GM19025 (cell line): ENCODE measurements at regions not wholly inside any gene's neighbourhood (a gene's known extent, or its start where the extent isn't known, plus 50 kb on each side); places are given as distances from the start of the nearest gene placed in this dataset.
"Not testable (repeated sequence)": the region's sequence is repeated elsewhere in the genome, so short reads cannot be mapped to it uniquely, and the experiment has no call there.

Source experiments
- ATAC-seq: cut with Tn5 transposase; IDR thresholded peaks from one replicate; pipeline ENCODE4 v1.9.1; 2021; ENCODE audit warnings: mild to moderate bottlenecking, low read depth, moderate library complexity; ENCODE audit not compliant: unreplicated experiment

DNA sequence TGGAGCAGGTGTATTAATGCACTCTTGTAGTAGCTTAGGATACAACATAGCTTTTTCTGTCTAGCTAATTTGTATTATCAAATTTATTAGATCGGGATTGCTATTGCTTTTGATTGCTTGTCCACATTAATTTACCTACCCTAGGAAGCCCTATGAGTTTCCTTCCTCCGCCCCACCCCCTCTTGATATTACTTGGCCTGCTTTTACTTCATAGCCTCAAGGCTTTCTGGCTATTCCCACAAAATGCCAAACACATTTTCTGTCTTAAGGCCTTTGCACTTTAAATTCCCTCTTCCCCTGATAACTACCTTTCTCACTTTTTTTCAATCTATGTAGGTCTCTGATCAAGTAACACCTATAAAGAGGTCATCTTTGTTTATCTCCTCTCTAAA lies 99.1 kb upstream of the PRSS16 start:
- ATAC-seq: no peak

DNA sequence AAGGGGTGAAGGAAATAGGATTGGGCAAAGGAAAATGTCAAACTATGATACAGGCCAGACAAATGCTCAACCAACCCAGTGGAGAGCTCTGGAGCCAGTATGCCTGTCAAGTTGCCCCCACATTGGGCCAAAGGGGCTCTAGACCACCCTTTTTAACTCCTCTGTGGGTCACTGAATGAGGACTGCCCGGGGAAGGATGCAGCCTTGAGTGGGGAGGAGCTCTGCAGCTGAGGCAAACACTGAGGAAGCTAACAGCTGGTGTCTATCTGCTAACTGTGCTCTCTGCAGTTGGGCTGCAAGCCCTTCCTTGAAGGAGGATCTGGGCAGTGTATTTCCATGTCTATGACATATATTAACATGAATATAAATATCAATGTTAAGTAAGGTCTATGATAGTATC lies 98.4 kb upstream of the PRSS16 start:
- no peak for ATAC-seq

DNA sequence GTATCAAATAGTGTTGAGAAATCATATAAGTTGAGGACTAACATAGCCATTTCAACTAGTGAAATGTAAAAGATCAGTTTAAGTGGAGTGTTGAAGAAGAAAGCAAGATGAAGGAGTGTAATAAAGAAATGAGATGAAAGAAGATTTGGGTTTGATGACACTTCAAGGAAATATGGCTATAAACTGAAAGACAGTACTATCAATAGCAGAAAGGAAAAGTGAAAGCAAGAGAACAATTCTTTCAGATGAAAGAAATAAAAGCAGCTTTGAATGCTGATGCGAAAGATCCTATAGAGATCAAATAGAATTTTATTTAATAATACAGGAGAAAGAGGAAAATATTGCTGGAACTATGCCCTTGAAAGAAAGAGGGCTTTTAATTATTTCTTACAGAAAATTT lies 92.8 kb upstream of the PRSS16 start:
- ATAC-seq: no peak

DNA sequence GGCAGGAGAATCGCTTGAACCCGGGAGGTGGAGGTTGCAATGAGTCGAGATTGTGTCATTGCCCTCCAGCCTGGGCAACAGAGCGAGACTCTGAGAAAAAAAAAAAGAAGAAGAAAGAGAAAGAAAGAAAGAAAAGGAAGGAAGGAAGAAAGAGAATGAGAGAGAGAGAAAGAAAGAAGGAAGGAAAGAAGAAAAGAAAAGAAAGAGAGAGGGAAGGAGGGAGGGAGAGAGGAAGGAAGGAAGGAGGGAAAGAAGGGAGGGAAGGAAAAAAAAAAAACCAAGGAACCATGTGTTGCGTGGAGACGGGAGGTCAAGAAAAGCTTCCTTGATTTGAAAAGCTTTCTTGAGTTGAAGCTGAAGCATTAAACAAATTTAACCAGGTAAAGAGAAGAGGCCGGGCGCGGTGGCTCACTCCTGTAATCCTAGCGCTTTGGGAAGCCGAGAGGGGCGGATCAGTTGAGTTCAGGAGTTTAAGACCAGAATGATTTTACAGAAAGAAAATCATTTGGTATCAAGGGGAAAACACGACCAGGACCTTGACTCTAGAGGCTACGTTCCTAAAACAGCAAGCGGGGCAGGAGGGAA lies 90.5 kb upstream of the PRSS16 start:
- no peak for ATAC-seq

DNA sequence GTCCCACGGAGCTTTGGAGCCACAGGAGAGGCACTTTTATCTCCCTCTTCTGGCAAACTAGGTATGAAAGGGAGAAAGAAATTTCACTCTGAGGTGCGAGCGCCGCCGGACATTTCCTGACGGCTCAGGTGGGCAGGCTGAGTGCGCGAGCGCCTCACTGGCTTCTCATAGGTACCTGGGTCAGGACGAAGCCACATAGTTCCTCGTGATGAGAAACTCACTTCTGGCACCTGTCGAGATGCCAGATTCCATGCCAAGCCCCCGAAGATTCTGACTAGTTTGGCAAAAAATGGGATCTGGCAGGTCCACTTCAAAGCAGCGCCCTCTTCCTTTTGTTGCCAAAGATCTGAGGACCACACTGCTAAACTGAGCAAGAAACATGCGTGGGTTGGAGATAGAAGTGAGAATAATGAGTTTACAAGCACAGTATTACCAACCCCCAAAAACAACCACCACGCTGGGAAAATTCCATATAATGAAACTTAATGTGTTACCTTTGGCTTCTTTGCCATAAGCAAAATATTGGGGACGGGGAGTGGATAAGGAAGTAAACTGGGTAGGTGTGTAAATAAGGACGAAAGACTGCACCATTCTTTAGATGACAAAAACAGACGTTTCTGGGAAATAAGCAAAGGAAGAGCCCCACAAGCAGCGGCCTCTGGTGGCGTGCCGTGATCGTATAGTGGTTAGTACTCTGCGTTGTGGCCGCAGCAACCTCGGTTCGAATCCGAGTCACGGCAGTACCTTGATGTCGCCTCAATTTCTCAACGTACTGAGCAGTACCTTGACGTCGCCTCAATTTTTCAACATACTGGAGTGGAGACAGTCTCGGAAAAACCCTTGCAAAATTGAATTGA lies 89.8 kb upstream of the PRSS16 start:
- no peak for ATAC-seq

DNA sequence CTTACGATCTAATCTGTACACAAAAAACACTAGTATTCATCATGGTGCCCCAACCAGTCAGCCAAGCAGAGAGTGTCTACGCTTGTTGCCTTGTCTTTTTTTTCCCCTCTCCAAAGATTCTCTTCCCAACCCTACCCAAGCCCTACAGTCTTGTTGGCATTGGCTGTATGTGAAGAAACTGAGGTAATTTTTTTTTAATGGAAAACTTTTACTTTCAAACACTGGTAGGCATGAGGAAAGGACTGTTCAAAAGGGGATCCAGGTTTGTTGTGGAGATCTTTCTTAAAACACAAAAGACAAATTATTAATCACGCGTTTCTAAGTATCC lies 89.2 kb upstream of the PRSS16 start:
- no peak for ATAC-seq

DNA sequence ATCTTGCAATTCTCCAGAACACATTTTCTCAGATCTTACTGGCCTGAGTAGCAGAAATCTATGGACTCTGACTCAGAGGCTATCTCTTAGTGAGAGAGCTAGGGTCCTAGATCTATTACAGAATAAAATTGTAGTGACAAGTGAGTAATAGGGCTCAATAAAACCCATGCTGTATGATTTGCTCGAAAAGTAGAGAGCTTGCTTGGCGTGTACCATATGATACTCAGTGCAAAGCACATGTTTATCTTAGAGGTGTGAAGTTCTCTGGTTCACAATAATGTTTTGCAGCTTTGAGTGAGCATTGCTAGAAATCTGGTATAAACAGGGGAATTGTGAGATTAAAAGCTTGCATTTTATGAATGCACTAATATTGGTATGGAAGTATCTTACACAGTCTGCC lies 87.8 kb upstream of the PRSS16 start:
- no peak for ATAC-seq

DNA sequence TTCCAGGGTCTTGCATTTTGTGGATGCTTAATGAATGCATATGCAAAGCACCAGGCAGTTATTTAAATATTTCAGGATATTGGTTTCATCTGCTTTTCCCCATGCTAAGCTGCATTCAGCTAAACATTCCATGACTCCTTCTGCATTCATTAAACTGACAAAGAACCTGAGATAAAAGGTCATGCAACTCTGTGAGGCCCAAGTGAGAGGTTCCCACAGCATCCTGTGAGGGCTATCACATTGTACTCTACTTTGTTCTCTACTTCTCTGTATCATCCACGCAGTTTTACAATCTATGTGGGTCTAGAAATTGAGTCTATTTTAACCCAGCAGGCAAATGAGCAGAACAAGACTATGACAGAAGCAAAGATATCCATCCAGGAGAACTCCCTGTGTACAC lies 86.4 kb upstream of the PRSS16 start:
- no peak for ATAC-seq

DNA sequence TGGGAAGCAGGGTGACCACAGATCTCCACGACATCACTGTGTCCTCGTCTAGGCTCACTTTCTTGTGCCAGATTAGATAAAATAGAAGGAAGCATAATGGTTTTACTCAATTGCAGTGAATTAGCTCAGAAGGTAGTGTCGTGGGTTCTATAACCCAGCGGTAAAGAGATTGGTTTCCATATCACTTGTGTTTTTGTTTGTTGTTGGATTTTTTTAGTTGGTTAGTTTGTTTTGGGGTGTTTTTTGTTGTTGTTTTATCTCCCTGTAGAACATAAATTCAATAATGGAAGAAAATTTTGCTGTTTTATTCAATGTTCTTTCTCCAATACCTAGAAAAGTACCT lies 85.9 kb upstream of the PRSS16 start:
- no peak for ATAC-seq

DNA sequence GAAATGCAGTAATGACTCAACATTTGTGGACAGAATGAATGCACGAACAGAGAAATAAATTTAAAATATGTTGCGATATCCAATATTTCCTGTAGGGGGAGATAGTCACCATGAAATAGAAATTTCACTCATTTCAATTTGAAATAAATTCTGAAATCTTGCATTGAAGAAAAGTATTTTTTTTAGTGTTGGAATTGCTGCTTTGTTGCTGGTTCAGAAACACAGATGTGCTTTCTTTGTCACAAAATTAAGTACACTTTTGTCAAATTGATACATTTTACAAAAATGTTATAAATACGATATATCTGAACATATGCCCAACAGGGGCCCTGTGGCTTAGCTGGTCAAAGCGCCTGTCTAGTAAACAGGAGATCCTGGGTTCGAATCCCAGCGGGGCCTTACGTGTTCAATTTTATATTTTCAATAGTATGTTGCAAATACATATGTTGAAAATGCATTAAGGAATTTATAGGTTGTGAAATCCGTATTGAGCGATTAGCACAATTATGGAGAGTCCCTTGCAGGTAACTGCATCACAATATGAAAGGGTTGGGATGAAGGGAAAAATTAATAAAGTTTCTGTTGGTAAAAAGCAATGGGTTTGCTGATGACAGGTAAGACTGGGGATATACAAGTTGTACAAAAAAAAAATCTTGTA lies 85.4 kb upstream of the PRSS16 start:
- ATAC-seq: no peak

DNA sequence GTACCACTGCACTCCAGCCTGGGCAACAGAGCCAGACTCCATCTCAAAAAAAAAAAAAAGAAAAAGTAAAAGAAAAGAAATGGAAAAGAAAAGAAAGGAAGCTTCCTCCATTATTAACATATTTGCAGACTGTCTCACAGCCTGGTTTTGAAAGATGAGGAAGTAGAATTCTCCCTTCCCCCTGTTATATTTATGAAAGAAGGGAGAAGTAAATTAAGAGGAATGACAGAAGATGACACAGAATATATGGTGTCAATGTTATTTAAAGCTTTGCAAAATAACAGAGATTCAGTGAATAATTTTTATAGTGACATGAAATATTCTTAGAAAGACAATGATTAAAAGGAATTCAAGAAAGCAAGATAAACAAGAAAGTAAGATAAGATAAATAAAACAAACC lies 83.7 kb upstream of the PRSS16 start:
- no peak for ATAC-seq

DNA sequence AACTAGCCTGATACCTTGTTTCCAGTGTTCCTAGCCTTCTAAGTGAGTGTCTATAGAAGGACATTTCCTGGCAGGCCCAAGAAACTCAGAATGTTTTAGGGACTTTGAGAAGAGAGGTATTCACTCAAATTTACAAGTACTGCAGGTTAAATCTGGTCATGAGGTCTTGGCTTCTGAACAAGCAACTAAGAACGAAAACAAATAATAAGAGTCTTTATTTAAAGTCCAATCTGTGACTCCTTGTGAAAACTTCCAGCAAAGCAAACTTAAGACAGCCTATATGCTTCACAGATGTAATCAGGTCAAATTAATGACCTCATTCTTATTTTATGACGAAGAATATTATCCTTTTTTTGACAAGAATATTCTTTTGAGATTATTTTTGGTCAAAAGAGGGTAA lies 79.4 kb upstream of the PRSS16 start:
- no peak for ATAC-seq

DNA sequence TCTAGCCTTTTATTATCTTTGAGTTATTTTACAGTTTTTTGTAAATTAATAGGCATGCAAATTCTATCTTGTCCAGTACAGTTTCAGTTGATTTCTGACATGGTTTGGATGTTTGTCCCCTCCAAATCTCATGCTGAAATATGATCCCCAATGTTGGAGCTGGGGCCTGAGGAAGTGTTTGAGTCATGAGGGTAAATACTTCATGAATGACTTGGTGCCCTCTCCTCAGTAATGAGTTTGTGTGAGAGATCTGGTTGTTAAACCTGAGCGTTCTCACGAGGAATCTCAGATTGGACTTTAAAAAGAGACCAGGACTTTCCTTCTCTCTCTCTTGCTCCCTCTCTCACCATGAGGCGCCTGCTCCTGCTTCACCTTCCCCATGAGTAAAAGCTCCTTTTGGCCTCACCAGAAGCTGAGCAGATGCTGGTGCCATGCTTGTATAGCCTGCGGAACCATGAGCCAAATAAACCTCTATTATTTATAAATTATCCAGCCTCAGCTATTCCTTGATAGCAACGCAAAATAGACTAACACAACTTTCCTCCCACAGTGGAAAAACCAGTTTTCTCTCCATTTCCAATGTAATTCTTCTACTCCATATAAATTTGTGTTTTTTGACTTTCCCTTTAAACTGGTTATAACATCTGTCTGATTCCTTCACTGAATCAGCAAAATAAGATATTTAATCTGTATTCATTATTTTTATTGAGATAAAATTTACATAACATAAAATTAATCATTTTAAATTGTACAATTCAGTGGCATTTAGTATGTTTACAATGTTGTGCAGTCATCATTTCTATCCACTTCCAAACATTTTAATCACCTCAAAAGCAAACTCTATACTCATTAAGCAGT lies 78.7 kb upstream of the PRSS16 start:
- no peak for ATAC-seq

DNA sequence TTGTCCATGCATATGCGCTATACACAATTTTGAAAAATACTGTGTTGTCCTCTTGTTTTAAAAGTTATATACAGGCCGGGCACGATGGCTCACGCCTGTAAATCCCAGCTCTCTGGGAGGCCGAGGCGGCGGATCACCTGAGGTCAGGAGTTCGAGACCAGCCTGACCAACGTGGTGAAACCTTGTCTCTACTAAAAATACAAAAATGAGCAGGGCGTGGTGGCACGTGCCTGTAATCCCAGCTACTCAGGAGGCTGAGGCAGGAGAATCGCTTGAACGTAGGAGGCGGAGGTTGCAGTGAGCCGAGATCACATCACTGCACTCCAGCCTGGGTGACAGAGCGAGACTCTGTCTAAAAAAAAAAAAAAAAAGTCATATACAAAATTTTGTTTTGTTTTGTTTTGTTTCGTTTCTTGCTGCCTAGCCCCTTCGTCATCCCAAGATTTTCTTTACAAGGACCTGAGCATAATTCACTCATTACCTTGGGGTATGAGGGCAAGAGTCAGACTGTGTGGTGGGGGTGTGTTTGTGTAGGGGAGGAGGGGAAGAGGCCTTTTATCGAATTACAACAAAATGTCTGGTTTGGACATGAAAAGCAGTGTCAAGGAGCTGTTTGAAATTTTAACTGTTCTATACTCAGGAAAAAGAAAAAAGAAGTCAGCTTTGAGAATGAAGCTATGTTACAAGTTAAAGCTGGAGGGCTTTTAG lies 74.8 kb upstream of the PRSS16 start:
- ATAC-seq: not testable (repeated sequence)

DNA sequence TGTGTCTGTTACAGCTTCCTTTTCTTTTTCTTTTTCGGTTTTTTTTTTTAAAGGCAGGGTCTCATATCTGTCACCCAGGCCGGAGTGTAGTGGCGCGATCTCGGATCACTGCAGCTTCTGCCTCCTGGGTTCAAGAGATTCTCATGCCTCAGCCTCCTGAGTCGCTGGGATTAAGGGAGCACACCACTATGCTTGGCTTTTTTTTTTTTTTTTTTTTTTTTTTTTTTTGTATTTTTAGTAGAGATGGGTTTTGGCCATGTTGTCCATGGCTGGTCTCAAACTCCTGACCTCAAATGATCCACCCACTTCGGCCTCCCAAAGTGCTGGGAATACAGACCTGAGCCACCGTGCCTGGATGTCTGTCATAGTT lies 74.3 kb upstream of the PRSS16 start:
- not testable (repeated sequence) for ATAC-seq

DNA sequence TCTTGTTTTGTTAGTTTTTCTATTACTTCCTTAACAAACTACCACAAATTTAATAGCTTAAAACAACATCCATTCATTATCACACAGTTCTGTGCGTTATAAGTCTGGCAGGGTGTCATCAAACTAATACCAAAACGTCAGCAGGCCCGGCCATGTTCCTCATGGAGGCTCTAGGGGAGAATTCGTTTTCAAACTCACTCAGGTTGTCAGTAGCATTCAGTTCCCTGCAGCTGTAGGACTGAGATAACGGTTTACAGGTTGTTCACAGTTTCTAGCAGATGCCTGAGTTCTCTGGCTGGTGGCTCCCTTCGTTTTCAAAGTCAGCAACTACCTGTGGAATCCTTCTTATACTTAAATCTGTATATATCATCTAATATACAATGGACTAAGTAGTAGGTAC lies 72.5 kb upstream of the PRSS16 start:
- no peak for ATAC-seq

DNA sequence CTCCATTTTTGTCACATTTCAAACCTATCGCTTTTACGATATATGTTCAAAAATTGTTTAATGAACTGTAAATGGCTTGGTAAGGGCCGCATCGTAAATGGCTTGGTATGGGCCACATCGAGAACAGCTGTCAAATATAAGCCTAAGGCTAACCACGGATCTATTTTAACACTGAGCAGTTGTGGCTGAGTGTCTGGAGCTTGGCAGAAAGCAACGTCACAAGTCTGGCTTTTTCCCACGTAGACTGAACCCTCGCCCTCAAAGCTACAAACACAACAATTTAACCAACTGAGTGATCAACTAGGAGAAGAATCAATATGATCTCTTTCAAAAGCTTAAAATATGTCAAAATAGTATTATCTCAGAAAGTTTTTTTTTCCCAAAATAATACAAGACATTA lies 71.4 kb upstream of the PRSS16 start:
- no peak for ATAC-seq

DNA sequence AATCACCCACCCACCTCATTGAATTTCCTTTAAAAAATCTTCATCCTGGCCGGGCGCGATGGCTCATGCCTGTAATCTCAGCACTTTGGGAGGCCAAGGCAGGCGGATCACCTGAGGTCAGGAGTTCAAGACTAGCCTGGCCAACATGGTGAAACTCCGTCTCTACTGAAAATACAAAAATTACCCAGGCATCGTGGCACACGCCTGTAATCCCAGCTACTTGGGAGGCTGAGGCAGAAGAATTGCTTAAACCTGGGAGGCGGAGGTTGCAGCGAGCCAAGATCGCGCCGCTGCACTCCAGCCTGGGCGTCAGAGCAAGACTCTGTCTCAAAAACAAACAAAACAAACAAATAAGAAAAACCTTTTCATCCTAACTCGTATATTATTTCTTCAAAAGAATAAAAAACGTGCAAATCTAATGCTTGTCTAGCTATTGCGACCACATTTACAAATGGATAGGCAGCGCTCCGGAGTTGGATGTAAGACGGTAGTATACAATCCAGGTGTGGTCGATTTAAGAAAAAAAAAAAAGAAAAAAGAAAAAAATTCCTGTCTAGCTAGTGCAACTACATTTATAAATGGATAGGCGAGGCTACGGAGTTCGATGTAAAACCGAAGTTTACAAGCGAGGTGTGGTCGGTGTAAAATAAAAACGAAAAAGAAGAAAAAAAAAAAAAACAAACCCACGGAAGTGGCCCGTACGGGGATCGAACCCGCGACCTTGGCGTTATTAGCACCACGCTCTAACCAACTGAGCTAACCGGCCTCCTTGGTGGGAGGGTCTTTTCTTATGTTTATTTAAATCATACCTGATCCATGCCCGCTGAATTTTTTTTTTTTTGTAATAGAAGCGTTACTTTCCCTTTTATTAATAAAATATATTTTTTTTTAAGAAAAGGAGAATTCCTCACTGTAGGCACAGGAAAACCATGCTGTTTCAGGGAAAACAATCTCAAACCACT lies 70.7 kb upstream of the PRSS16 start:
- no peak for ATAC-seq
